Body of pancreas (tissue), 4 donors: ENCODE measurements at regions not wholly inside any gene's neighbourhood (a gene's known extent, or its start where the extent isn't known, plus 50 kb on each side); places are given as distances from the start of the nearest gene placed in this dataset.

ENCODE experiments used
- POLR2A ChIP-seq, 3 donors: fragments of 450-650 bp; IDR thresholded peaks; one replicate each; pipeline ENCODE4 v1.6.1; 2016; ENCODE audit warnings: antibody characterized with exemption in 3 of 3, mild to moderate bottlenecking in 2 of 3
- TF ChIP-seq, protein P1 (sequence below), 7 experiments: fragments of 450-650 bp in 4 of 7; fragments of 200-600 bp in 3 of 7; sonication (generic) in 3 of 7; IDR thresholded peaks; one replicate each; pipeline ENCODE4 v1.5.1; 2016 to 2019; ENCODE audit warnings: antibody characterized with exemption in 7 of 7

DNA sequence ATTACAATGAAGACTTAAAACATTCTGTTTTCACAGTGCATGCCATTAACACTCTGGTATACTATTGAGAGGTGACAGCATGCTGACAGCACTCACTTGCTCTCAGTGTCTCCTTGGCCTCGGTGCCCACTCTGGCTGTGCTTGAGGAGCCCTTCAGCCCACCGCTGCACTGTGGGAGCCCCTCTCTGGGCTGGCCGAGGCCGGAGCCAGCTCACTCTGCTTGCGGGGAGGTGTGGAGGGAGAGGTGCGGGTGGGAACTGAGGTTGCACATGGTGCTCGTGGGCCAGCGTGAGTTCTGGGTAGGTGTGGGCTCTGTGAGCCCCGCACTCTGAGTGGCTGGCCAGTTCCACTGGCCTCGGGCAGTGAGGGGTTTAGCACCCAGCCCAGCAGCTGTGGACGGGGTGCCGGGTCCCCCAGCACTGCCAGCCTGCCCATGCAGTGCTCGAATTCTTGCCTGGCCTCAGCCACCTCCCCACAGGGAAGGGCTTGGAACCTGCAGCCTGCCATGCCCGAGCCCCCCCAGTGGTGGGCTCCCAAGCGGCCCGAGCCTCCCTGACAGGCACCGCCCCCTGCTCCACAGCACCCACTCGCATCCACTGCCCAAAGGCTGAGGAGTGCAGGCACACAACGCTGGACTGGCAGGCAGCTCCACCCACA is 135.3 kb upstream of the AR start:
- no peak for TF ChIP-seq POLR2A (IDR thresholded peaks at IDR 0.05)
- TF ChIP-seq, protein P1, sequence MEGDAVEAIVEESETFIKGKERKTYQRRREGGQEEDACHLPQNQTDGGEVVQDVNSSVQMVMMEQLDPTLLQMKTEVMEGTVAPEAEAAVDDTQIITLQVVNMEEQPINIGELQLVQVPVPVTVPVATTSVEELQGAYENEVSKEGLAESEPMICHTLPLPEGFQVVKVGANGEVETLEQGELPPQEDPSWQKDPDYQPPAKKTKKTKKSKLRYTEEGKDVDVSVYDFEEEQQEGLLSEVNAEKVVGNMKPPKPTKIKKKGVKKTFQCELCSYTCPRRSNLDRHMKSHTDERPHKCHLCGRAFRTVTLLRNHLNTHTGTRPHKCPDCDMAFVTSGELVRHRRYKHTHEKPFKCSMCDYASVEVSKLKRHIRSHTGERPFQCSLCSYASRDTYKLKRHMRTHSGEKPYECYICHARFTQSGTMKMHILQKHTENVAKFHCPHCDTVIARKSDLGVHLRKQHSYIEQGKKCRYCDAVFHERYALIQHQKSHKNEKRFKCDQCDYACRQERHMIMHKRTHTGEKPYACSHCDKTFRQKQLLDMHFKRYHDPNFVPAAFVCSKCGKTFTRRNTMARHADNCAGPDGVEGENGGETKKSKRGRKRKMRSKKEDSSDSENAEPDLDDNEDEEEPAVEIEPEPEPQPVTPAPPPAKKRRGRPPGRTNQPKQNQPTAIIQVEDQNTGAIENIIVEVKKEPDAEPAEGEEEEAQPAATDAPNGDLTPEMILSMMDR (IDR thresholded peaks at IDR 0.05), result no peak
